HG02623 (cell line): ENCODE measurements at regions not wholly inside any gene's neighbourhood (a gene's known extent, or its start where the extent isn't known, plus 50 kb on each side); places are given as distances from the start of the nearest gene placed in this dataset.
"Not testable (repeated sequence)": the region's sequence is repeated elsewhere in the genome, so short reads cannot be mapped to it uniquely, and the experiment has no call there.

Source experiments
- ATAC-seq: cut with Tn5 transposase; IDR thresholded peaks from one replicate; pipeline ENCODE4 v1.9.1; 2021; ENCODE audit warnings: moderate library complexity; ENCODE audit not compliant: unreplicated experiment

DNA sequence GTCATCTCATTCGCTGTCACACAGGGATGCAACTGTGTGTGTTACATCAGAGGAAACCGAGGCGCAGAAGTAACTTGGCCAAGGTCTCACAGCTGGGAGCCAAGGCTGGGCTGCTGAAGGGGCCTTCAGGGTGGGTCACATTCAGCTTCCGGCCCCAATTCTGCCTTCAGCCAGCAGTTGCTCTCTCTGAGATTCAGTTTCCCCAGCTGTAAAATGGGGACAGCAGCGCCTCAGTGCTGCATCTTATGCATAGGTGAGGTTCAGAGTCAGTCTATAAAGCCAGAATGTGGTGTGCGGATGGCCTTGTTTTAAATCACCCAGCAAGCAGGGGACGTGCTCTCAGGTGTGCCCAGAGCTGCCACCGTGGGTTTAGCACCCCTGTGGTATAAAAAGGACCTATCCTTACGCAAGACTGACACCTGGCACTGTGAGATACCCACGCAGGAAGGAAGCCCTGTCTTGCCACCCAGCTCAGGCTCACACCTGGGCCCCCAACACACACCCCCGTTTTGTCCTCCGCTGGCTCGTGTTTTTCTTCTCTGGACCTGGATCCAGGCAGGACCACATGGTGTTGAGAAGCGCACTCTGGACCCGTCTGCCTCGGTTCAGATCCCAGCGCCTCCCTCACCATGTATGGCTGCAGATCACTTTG lies 94.6 kb upstream of the GSE1 start:
- ATAC-seq, result no peak

GRCh38 chr16:85519050-85519440 lies 94.1 kb upstream of the GSE1 start:
- not testable (repeated sequence) for ATAC-seq

- ATAC-seq, result no peak
Measured at GRCh38 chr16:85519540-85520231, 93.4 kb upstream of the GSE1 start.

DNA sequence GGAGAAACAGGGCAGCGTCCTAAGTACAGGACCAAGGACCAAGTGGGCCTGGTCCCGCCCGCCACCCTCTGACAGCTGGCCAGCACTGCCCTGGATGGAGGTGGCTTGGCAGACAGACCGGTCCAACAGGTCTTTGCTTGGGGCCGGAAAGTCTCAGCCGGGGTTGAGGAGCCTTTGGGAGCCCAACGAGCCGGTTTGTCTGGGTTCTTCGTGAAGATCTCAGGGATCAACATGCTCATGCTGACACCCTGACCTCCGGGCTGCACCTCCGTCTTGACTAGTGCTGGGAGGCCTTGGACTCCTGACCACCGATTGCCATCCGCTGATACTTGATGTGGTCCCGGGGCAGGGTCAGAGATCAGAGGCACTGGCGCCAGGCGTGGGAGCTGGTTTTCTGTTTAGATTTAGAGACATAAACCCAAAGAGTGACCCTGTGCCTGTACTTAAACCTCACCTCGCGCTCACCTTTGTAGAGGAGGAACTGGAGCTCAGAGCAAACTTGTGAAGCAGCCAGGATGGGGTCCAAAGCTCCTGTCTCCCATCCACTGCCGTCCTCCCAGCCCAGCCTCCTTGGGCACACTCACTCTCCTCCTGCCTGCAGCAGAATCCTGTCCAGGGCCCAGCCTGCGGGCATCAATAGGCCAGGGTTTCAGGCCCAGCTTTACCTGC lies 92.1 kb upstream of the GSE1 start:
- ATAC-seq, result no peak

DNA sequence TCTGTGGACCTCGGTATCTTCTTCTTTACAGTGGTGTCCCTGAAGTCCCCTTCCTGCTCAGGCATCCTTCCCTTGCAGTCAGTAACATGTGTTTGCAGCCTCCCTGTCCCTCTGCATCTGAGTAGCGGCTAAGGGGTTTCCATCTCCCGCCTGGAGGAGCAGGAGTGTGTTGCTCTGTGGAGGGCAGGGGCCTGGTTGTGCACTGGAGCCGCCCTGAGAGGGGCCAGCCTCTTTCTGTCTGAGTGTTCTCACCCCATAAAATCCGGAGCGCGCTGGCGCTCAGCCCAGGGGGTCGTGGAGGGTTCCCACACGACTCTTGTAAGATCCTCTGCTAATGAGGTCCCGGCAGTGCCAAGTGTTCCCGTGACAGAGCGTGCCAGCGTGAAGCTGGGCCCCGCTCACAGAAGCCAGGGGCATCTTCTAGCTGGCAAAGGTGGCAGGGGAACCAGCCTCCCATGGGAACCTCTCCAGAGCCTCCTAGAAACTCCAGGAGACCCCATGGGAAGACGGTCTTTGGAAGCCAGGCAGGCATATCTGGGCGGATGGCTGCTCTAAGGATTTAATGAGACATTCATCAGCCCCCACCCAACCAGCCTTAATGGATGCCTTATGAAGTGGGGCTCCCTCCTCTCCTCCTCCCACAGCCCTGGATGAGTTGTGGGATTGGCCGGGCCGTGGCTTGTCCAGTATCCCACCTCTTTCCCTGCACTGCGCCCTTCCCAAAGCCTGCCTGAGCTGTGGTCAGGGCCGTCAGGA lies 91.4 kb upstream of the GSE1 start:
- ATAC-seq, result no peak

DNA sequence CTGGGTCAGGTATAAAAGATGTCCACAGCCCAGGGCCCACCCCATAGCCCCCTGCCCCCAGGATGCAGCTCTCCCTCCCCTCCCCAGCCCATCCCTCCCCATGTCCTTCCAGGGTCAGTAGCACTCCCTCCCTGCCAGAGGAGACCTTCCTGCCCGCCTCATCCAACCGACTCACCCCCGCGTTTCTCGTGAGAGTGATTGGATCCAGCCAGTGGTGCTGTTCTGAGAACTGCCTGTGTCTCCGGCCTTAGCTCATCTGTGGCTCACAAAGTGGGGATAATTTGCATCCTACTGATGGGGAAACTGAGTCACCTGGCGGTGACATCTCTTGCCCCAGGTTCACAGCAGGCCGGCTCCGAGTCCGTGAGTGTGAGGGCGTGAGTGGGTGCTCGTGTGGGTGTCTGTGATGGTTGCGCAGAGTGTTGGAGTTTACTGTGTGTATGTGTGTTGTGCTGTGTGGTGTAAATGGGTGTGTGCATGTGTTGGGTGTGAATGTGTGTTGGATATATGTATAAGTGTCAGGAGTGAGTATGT lies 90.7 kb upstream of the GSE1 start:
- no peak for ATAC-seq

- no peak for ATAC-seq
Measured at GRCh38 chr16:85522842-85523601, 90.1 kb upstream of the GSE1 start.

DNA sequence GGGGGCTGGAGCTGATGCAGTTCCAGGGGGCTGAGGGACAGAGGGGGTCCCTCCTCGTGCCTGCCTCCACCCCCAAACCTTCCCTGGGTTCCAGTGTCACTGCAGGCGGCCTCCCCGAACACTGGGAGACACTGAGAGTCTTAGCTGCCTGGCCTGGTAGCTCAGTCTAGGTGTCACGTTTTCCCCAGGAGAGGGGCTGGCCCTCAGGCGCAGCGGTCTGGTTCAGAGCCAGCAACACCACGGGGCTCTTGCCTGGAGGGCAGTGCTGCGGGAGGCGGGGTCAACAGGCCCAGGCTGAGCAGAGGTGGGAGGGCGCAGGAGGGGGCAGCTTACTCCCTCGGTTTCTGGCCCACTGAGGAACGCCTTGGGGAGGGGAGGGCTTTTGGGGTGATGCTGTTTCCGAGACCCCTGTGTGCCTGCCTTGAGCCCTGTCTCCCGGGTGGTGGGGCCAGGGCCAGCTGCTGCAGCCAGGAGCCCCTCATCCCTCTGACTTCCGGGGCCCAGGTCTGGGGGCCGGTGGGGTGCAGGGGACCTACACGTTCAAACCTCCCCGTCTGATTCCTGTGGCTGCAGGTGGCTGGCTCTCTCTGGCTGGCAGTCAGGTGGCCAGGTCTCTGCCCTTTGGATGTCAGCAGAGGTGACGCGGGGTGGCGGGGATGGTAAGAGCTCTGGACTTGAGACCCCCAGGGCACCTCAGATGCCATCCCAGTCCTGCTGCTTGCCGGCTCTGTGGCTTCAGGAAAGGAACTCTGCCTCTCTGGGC lies 89.3 kb upstream of the GSE1 start:
- ATAC-seq, result no peak

DNA sequence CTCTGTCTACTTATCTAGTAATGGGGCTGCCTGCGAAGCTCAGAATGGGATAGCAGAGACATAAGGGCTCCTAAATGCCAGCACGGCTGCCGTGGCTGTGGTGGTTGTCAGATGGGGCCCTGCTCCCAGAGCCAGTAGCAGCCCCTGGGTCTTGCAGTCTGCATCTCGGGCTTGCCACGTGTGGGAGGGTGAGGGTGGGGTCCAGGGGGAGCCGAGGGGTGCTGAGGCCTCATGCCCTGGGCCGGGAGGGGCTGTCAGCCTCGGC lies 88.8 kb upstream of the GSE1 start:
- ATAC-seq, result no peak

GRCh38 chr16:85524630-85525419 lies 88.3 kb upstream of the GSE1 start:
- no peak for ATAC-seq

DNA sequence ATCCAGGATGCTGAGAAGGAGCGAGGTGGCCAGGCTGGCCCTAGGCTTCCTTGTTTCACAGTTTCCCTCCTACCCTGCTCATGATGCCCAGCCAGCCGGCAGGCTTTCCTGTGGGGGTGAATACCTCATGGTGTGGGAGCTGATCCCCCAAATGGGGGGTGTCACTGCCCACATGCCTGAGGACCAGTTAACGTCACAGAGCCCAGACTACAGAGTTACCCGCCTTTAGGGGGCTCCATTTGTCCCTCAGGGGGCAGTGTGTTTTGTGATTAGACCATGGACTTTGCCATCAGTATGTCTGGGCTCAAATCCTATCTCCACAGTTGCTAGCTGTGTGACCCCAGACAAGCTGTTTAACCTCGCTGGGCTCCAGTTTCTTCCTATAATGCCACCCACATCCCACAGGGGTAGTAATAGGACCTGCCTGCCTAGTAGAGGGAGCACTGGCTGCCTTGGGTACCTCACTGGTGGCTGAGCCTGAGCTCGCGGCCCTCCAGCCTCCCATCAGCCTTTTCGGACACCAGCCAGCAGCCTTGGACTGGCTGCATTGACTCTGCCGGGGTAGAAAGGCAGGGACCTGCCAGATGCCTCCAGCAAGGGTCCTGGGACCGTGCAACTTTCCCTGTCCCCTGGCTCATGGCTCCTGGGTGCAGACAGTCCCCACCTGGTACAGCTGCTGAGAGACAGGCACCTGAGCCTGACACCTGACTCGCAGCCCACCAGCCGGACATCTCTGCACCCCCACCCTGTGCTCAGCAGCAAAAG lies 87.5 kb upstream of the GSE1 start:
- ATAC-seq, result no peak

- no peak for ATAC-seq
Measured at GRCh38 chr16:85526185-85526974, 86.7 kb upstream of the GSE1 start.

GRCh38 chr16:85527042-85527766 lies 85.9 kb upstream of the GSE1 start:
- ATAC-seq, result no peak

- ATAC-seq, result no peak
Measured at GRCh38 chr16:85527767-85528297, 85.3 kb upstream of the GSE1 start.

- ATAC-seq, result no peak
Measured at GRCh38 chr16:85528528-85529387, 84.4 kb upstream of the GSE1 start.
